Nucleus accumbens (tissue), 56 donors: ENCODE measurements at regions not wholly inside any gene's neighbourhood (a gene's known extent, or its start where the extent isn't known, plus 50 kb on each side); places are given as distances from the start of the nearest gene placed in this dataset.

ENCODE experiments used
- DNase-seq, 56 donors: peaks; one replicate each; lab custom pipeline; 2025; lab: John Stamatoyannopoulos, UW

DNA sequence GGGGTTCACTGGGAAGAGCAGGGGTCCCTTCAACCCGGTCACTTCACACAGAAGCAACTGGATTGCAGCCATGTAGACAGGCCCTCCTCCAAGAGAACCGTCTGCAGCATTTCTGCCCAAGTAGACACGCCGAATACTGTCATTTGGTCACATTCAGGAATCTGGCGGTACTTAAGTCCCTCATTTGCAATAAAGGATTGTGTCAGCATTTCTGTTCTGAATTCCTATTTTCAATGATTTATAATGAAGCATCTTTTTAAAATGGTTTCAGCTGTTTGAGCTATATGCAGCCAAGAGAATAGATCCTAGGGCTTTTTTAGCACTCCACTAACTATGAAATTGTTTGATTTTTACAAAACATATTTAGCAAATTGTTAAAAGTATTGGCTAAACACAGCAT, 143.5 kb upstream of the SOX1 start:
- no peak for DNase-seq

DNA sequence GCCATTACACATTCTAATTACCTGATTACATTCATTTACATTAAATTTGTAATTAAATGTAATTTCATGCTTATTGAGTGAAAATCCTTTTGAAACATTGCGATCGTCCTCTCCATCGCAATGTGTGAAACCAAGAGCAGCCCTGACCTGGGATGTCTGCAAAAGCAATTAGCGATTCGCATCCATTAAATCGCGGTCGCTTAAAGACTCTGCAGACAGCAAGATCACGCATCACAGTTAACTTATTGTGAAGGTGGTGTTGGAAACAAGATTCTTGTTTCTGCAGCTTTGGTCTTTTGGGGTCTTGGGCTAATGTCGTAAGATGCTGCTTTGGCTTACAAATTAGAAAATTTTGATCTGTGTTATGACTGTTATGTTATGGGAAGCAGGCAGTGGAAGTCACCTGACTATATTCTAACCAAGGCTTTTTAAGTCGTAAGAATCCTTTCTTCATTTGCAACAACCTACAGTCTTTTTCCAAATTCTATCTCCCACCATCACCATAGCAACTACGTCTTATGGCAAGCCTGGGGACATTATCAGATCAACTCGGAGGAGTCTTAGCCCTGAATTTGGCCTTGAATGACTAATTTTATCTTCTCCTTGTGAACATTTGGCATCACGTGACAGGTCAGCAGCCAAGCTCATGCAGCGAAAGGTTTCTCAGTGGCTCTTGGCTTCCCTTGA, 142.8 kb upstream of the SOX1 start:
- peak in 1 of 56 donors; percentile 10 for DNase-seq

DNA sequence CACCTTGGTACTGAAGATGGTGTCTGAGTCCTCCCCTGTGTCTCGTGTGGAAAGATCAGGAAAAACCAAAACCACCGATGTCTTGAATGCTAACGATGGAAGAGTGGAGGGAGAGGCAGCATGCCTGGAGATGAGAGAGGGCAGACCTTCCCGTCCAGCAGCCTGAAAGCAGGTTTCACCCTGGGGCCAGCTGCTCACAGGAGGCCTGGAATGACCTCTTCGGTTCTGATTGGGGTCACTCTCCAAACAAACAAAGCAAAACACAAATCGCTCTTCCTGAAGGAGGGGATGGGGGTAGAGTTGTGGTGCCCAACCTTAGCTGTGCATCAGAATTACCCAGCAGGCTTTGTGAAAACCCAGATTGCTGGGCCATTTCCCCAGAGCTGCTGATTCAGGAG, 142.3 kb upstream of the SOX1 start:
- DNase-seq: no peak

DNA sequence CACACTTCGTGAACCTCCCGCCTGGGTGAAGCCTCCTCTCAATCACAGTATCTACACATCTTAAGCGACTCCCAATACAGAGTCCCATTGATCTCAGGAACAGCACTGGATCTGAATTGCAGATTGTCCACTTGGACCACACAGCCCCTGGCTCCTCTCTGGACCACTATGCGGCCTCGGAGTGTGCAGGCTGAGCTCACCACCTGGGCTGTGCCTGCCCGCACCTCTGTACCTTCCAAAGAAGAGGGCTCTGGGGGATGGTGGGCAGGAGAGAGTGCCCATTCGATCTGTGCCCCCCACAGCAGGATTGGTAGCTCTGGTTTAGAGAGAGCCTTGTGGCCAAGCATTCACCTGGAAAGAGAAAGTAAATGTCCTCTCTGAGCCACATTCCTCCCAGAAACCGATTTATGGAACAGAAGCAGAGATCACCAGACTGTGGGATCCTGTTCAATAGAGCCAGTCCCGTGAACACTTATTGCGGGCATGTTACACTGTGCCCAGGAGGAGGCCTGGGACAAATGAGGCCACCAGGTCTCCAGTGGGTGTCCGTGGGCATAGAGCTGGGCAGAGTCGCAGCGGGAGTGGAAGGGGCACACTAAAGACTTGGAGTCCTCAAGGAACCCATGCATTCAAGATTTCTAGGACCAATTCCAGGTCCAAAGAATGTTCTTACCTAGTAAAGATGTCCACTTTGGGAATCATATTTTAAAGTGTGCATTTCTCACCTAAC, 141.6 kb upstream of the SOX1 start:
- DNase-seq: no peak

DNA sequence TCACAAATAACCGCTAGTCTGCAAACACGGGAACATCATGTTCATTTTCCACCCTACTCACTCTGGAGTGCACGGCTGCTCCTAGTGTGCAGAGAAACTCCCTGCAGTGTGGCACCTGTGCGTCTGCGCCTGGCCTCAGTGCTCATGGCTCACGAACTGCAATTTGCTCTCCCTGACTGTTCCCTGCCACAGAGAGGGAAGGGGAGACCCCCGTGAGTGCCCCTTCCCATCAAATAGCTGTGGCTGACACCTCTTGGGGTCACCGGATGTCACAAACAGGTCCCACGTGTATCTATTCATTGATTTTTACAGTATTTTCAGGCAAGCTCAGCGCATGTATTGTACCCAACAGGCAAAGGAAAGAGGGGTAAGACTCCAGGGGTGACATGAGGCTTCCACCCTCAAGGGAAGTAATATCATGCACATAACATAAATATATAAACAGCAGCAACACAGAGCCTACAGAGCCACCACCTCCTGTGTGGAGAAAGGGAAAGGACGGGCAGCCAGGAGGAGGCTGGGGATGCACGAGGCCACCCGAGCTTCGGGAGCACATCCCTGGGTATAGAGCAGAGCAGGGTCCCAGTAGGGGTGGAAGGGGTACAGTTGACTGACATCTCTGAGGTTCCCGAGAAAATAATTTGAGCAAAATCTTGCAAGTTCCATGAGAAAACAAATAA, 140.3 kb upstream of the SOX1 start:
- DNase-seq: no peak

DNA sequence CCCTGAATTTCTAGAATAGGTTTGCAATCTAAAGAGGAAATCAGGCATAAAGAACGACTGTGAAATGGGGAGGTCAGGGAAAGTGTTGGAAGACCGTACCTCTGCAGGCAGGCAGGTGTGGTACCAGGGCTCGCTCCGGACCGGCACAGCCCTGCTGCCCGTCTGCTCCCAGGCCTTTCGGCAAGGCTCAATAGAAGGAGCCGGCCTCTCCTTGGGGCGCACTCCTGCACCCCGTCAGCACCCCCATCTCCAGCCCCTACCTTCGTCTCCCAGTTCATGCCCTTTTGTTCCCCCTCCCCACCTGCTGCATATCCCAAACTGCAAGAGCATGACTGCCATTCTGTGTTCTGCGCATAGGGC, 139.8 kb upstream of the SOX1 start:
- no peak for DNase-seq

DNA sequence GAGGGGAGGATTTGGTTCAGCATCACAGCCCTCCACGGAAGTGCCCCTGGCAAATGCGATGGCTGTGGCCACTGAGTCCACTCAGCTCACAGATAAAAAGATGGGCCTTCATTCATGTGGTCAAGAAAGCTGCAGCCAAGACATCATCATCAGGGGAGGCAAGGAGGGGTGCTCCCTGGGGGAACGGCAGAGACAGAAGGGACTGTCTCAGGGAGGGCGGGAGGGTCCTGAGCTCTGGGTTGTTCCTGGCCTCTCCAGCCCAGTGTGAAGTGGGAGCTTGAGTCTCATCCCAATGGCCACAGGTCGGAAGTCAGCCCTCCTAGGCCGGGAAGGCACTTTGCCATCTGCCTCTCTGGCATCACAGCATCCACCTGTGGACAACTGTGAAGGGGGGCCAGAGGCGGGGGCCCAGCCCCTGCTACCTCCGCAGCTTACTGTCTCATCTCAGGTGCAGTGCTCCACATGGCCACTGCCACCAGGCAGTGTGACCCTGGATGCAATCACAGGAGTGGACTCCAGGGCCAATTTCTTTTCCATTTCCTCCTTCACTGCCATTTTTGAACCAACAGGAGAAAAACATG, 137.8 kb upstream of the SOX1 start:
- DNase-seq: no peak

DNA sequence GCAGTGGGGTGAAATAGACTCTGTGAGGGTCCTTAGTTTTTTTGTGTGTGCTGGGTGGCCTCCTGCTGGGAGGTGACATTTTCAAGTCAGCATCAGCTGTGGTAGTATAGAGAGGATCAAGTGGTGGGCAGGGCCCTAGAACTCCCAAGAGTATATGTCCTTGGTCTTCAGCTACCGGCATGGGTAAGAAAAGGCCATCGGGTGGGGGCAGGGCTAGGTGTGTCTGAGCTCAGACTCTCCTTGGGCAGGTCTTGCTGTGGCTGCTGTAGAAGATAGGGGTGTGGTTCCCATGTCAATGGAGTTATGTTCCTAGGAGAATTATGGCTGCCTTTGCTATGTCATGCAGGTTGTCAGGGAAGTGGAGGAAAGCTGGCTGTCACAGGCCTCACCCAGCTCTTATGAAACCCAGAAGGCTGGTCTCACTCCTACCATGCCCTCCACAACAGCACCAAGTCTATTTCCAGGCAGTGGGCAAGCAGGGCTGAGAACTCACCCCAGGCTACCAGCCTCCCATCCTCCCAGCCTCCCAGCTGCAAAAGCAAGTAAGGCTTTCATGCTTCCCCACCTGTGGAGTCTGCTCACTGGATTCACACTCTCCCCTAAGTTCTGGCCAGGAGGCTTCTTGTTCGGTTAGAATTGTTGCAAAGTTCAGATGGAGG, 130.6 kb upstream of the SOX1 start:
- no peak for DNase-seq

DNA sequence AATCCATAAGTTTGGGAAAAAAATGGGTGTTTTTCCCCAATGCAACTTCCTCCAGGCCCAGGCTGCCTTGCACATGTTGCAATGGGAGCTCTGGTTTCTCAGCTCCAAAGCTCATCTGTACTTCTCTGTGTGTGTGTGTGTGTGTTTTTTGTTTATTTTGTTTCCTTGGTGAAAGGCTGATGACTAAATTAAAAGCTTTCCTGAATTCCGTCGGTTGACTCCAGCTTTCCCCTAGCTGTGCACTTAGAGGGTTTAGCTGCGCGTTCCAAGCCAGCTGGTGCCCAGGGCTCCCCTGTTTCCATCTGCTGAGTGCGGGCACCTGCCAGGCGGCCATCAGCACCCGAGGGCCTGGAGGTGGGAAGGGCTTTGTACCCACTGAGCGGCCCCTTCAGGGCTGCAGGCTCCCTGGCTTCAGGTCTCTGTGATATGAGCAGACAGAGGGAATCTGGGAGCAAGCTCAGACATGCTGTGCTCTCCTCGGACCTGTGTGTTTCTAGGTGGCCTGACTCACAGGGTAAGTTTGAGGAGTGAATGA, 129.1 kb upstream of the SOX1 start:
- DNase-seq: no peak

DNA sequence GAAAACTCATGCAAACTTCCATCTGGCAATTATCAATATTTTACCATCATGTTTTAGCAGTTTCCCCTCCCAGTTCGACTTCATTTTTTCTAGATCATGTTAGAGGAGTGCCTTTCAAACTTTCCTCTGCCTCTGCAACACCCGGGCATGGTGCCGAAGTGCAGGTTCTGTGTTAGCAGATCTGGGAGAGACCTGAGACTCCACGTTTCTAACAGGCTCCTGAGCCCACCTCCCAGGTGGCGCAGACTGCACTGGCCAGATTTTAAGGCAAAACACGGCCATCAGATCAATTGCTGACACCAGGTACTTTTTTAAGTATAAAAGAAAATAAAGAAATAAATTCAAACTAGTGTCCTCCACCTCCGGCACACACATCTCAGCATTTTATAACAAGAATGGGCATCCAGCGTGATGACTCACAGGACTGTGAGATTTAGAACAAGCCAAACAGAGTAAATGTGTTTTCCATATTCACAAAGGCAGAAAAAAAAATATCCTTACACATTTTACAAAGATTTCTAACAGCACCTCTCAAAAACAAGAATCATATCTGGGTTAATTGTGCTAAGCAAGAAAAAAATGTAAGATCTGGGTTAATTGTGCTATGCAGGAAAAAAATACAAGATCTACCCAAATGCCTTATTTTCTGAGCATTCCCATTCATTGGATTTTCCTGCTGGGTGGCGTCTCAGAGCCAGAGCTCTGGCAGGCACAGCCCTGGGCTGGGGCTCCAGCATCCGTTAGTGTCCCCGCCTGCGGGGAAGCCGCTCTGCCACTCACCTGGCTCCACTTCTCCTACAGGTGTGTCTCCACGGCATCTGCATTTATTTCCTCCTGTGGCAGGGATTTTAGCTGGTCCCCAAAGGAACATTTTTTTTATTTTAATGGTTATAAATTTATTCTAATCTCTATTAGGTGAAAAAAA, 127.9 kb upstream of the SOX1 start:
- DNase-seq: no peak

DNA sequence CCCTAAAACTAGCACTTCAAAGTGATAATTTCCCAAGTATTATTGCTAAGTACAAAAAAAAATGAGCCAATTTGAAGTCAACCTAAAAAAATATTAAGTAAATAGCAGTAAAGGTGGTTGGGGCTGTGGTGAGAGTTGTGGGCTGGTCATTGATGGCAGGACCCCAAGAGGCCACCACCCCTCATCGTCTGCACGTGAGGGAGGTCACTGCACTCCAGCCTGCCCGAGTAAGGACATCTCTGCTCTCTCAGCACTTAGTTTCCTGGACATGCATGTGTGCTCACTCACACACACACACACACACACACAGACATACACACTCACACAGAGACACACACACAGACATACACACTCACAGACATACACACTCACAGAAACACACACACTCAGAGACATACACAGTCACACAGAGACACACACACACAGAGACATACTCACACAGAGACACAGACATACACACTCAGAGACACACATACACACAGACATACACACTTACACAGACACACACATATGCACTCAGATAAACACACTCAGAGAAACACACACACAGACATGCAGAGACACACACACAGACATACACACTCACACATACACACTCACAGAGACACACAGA, 127.2 kb upstream of the SOX1 start:
- no peak for DNase-seq

DNA sequence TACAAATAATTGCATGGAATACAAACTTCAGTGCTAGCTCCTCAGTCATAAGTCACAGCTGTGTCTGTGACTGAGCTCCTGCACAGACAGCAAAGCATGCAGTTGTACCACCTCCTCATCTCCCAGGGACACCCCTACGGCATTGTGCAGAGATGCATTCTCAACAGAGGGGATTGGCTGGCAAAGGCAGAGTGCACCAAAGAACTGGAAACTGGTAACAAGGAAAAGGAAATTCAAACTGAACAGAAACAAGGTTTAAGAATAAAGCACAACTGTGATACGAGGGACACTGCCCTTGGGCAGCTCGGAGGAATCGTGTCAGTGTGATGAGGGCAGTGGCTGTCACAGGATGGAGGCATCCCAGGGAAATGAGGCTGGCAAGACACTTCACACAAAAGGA, 126.1 kb upstream of the SOX1 start:
- DNase-seq: no peak

DNA sequence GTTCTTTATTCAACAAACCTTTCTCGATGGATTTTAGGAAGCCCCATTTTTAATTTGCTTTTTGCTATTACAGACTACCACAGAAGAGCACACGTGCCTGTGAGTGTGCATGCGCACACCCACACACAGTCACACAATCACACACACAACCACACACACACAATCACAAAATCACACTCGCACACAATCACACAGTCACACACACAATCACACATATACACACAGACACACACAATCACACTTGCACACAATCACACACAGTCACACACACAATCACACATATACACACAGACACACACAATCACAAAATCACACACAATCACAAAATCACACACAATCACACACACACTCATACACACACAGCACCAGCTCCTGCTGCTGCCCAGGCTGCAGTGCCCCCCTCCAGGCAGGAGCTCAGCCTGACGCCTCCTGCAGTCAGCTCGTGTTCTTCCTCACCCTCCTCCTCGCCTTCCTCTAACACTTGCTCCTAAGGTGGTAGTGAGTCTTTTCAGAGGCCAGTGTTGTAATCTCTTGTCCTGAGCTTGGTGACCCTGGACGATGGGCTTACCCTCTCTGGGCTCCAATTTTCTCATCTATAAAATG, 125.0 kb upstream of the SOX1 start:
- DNase-seq: no peak

DNA sequence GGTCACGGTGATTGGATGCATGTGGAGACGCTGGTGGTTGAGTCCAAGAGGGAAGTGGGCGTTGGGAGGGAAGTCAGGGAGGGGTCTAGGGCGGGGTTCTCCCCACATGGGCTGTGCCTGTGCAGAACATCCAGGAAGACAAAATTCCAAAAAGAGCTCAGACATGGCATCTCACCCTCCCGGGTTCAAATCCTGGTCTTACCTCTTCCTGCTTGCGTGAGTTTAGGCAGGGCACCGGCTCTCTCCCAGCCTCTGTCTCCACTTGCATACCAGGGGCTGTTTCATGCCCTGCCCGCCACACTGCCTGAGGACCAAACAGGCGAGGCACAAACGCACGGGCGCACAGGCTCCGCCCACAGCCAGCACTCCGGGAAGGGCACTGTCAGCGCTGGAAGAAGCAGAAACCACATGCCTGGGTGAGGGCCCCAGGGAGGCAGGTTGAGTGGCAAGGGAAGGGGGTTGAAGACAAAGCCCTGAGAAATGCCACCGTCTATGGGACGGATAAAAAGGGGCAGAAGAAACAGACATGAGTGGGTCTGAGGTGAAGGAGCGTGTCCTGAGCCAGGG, 123.6 kb upstream of the SOX1 start:
- DNase-seq: no peak

DNA sequence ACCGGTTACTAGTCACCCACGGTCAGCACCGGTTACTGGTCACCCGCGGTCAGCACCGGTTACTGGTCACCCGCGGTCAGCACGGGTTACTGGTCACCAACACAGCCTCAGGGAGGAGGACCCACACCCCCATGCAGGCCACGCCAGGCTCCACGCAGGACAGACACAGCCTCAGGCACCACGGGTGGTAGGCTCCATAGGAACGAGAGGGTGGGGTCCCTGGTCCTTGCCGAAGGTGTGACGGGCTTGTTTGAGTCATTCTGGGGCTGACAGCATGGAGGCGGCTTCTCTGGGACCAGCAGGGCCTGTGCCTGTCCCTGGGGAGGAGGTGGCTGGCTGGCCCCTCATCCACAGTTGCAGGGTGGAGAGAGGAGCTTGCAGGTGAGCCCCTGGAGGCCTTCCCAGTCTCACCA, 122.8 kb upstream of the SOX1 start:
- no peak for DNase-seq

DNA sequence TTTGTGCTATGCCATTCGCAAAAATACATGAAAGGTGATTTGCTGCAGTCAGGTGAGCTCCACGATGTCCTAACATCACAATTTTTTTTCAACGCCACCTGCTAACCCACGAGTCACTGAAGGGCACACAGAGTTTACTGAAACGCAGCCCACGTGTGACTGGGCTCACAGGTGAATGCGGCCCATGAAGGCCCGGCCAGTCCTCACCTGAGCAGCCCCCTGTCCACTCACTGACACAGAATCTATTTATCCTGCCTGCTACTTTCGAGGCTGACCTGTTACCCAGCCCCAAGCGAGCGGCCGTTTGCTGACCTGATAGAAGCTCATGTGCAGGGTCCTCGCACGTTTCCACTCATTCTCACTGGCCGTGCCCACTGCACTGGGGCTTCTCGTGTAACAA, 121.9 kb upstream of the SOX1 start:
- no peak for DNase-seq

DNA sequence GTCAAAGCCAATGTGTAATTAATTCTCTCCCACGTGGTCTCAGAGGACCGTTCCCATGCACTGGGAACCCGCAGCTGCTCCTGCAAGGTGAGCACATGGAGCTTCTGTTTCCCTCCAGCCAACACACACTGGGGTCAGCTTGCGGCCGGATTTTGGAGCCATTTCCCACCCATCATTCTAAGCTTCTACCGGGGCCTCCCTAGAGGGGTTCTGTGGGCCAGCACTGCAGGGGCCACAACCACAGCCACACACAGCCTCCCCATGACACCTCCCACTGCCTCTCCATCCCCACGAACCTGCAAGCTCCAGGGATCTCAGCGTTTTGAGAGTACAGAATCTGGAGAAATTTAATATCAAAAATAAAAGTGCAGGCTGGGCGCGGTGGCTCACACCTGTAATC, 120.7 kb upstream of the SOX1 start:
- no peak for DNase-seq

DNA sequence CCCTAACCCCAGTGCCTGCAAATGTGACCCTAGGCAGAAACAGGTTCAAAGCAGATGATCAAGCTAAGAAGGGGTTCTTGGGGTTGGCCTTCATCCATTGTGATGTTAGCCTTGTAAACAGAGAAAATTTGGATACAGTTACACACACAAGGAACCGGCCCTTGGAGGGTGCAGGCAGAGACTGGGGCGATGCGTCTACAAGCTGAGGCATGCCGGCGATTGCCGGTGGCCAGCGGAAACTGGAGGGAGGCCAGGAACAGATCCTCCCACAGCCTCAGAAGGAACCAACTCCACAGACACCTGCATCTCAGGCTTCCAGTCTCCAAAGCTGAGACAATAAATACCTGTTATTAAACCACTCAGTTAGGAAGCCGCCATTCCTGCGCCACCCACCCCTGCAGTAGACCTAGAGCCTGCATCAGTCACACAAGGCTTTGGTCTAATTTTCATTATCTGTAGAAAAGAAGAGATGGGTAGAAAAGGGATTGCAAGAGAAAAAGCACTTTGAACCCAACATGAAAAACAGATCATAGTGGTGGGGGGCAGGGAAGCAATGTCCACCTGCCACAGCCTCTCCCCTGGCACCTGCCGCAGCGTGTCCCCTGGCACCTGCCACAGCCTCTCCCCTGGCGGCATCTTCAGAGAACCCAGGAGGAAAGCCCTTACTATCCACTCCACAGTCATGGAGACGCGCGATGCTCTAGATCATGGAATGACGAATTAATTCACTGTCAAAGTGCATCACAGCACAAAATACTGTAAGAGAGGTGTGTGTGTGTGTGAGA, 119.7 kb upstream of the SOX1 start:
- DNase-seq: no peak
